ENCODE measurements at regions not wholly inside any gene's neighbourhood (a gene's known extent, or its start where the extent isn't known, plus 50 kb on each side); places are given as distances from the start of the nearest gene placed in this dataset.

- DNase-seq (ENCODE audit: low read depth) = no peak
Observed at GRCh38 chr2:18085593-18085992, 207.1 kb downstream of the KCNS3 start.

- no peak for DNase-seq (ENCODE audit: low read depth)
Observed at GRCh38 chr2:18084376-18084775, 205.9 kb downstream of the KCNS3 start.

GRCh38 chr2:18083806-18084205 is 205.3 kb downstream of the KCNS3 start:
- no peak for DNase-seq (ENCODE audit: low read depth)

GRCh38 chr2:18078216-18078615 is 199.7 kb downstream of the KCNS3 start:
- peak; percentile 18 for DNase-seq (ENCODE audit: low read depth)

GRCh38 chr2:18077704-18078103 is 199.2 kb downstream of the KCNS3 start:
- peak; percentile 94 for DNase-seq (ENCODE audit: low read depth)

- peak; percentile 49 for DNase-seq (ENCODE audit: low read depth)
Observed at GRCh38 chr2:18077231-18077630, 198.8 kb downstream of the KCNS3 start.

DNA sequence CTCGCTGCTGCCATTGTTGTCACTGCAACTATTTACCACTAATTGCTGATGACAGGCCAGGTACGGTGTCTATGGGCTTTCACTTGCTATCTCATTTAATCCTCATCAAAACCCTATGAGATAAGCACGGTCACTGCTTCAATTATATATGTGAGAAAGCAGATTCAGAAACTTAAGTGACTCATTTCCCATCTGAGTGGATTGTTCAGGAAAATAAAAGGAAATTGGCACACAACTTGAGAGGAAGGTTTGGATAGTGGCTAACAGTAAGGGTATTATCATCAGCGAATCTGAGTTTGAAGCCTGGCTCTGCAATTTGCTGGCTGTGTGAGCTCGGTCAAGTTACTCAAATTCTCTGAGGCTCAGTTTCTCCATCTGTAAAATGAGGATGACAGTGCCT is 196.0 kb downstream of the KCNS3 start:
- DNase-seq (ENCODE audit: low read depth) = peak; percentile 70

- no peak for DNase-seq (ENCODE audit: low read depth)
Observed at GRCh38 chr2:18073601-18074000, 195.1 kb downstream of the KCNS3 start.

- DNase-seq (ENCODE audit: low read depth) = peak; percentile 48
Observed at GRCh38 chr2:18067588-18068384, 189.3 kb downstream of the KCNS3 start.

- DNase-seq (ENCODE audit: low read depth) = peak; percentile 45
Observed at GRCh38 chr2:18066894-18067293, 188.4 kb downstream of the KCNS3 start.

GRCh38 chr2:18066066-18066465 is 187.6 kb downstream of the KCNS3 start:
- DNase-seq (ENCODE audit: low read depth) = no peak

DNA sequence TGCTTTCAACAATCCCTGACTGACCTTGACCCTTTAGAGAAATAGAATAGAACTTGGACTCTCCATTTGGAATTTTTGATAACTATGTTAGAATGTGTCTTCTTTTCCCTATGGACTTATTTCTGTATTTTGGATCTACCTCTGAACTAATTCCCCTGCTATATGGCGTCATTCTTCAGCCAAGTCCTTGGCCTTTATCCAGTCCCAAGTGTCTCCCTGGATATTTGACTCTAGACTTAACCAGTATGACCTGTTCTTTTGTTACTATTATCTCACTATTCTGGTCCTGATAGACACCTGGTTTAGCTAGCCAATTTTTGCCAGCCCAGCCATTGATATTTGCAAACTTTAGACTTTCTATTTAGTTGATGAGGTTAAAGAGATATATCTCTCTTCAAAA is 186.8 kb downstream of the KCNS3 start:
- no peak for DNase-seq (ENCODE audit: low read depth)

DNA sequence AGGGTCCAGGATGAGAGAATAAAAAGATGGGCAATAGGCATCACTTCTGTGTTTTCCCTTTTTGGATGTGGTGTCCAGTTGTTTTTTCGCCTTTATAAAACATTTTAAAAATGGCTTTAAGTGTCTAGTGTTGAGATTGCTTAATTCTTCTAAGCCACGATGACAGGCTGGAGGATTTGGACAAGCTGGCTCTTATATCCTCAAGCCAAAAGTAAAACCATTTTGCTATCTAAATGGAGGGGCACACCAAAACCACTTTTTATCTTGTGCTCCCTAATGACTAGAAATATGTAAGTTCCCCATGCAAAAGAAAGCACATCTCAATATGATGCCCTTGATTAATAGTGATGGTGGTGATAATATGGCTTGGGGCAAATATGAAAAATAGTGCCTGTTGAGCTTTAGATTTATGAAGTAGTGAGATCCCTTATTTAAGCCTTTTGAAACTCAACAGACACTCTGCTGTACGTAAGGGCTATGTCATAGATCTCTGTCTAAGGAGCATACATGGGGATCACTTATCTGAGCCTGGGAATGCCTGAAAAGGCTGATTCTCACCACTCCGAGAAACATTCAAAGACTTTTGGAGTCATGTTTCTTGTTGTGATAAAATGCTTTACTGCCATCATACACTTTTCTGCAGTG is 185.5 kb downstream of the KCNS3 start:
- DNase-seq (ENCODE audit: low read depth) = no peak

GRCh38 chr2:18062892-18063291 is 184.4 kb downstream of the KCNS3 start:
- peak; percentile 37 for DNase-seq (ENCODE audit: low read depth)

DNA sequence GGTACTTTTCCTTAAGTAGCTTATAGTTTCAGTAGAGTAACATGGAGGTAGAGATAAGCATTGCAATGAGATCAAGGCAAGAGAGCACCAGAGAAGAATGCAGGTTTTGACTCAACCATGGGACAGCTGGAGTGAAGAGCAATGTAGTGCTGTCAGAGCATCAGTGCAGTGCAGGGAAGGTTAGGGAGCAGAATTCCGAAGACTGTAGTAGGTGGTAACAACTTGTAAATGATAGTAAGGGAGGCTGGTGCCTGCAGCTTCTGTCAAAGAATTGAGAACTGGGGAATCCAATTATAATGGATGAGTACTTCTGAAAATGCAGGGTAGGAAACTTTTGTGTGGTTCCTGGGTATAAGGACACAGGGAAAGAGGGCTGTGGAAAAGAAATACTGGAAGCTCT is 183.2 kb downstream of the KCNS3 start:
- no peak for DNase-seq (ENCODE audit: low read depth)

GRCh38 chr2:18057657-18058056 is 179.2 kb downstream of the KCNS3 start:
- no peak for DNase-seq (ENCODE audit: low read depth)

DNA sequence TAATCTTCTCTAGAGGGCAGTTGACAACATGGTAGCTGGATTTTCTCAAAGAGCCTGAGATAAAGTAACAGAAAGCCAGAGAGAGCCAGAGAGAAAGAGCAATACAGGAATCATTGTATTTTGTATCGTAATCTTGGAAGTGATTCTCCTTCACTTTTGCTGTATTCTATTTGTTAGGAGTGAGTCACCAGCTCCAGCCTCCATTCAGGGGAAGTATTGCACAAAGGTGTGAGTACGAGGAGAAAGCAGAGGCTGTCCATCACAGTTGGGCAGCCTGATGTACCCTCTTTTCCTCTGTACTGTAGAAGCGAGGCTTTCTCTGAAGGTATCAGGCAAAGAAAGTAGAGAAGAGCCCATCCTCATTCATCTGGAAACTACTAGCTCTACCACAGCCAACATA is 176.8 kb downstream of the KCNS3 start:
- DNase-seq (ENCODE audit: low read depth) = no peak

- DNase-seq (ENCODE audit: low read depth) = no peak
Observed at GRCh38 chr2:18050001-18050400, 171.5 kb downstream of the KCNS3 start.

DNA sequence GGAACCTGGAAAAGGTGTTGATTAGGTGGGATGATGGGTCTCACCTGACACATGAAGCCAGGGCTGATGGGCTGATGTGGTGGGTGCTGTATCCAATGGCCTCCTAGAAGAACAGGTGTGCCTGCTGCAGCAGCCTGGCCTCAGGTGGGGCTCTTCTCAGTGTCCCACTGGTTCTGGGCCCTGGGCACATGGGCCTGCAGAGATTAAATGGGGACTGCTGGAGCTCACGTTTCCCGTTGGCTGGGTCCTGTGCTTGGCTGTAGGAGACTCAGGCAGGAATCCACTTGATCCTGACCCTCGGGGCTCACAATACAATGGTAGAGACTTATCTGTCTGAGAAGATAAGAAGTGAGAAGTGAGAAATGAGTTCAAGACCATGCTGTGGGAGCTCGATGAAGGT is 170.9 kb downstream of the KCNS3 start:
- DNase-seq (ENCODE audit: low read depth) = no peak

GRCh38 chr2:18047896-18048657 is 169.6 kb downstream of the KCNS3 start:
- DNase-seq (ENCODE audit: low read depth) = peak; percentile 96

DNA sequence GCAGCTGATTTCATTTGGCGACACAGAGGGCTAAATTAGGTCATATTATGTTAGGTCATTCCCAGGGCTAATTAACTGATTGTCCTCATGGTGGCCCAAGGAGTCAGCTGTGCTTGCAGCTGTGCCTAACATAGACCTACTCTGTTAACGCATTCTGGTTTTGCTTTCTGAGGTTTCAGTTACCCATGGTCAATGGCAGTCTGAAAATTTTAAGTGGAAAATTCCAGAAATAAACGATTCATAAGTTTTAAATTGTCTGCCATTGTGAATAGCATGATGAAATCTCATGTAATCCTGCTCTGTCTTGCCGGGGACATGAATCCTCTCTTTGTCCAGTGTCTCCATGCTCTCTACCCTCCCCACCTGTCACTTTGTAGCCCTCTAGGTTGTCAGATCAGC is 168.7 kb downstream of the KCNS3 start:
- peak; percentile 77 for DNase-seq (ENCODE audit: low read depth)

DNA sequence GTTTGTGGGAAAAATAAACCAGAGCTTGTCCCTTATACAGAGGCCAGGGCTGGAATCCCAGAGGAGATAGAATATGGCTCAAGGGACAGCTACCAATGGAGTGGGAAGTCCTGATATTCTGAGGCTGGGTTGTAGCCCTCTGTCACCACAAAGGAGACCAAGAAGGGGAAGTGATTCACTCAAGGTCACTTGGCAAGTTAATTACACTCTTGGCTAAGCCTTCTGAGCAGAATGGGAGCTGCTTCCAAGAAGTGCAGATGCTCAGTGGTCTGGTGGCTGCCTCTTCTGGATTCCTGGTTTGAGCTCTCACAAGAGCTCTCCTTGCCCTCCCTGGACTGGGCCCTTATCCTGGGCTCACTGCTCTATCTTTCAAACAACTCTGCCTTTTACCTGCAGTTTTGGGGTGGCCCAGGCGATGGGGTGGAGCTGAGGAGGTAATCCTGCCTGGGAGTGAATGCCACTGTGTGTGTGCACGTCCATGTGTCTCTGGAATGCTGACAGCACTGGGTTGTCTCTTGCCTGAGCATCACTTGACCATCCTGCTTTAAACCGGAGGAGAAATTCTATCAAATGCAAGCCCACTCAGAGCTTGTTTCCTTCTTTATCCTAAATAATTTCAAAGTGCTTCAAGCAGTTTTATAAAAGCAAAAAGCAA is 168.2 kb downstream of the KCNS3 start:
- peak; percentile 98 for DNase-seq (ENCODE audit: low read depth)

Measured in RPMI7951 (cell line).